Activated CD4-positive, alpha-beta T cell treated with anti-CD3 and anti-CD28 coated beads, Interleukin-2, amount 50 U/mL, for 4 hours (primary cell): ENCODE measurements at regions not wholly inside any gene's neighbourhood (a gene's known extent, or its start where the extent isn't known, plus 50 kb on each side); places are given as distances from the start of the nearest gene placed in this dataset.
A peak's percentile ranks its signal among the peaks of the same experiment; 100 is the strongest.

Experiments
- DNase-seq, 2 experiments: peaks; one replicate each; pipeline ENCODE4 v3.0.0-alpha.2; 2020

- no peak for DNase-seq
Observed at GRCh38 chr2:171225302-171225980, 64.7 kb upstream of the TLK1 start.

GRCh38 chr2:171217330-171217729 lies 56.6 kb upstream of the TLK1 start:
- no peak for DNase-seq

- no peak for DNase-seq
Observed at GRCh38 chr2:171216631-171217030, 55.9 kb upstream of the TLK1 start.

- DNase-seq = no peak
Observed at GRCh38 chr2:171214093-171214492, 53.4 kb upstream of the TLK1 start.

DNA sequence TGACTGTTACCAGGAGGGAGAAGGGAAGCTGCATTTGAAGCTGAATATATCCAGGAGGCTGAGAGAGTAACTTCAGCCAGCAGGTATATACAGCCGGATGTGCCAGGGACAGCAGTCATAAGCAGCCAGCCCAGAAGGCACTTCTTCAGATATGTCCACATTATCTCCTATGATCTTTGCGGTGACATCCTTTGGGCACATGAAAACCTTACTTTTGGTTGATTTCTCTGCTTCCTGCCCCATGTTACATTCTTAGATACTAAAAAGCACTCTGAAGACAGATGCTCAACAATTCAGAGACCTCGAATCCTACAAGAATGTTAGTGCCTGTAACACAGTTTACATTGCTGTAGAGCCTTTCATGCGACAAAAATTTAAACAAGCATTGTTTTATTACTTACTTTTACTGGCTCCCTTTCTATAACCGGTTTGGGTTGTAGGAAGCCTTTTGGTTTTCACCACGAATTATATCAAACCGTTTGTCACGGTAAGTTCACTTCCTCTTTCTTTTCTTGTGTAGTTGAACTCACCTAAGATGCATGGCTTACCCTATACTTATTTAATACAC lies 50.3 kb upstream of the TLK1 start:
- peak; percentile 1 to 6 for DNase-seq
